GM21526 (cell line): ENCODE measurements at regions not wholly inside any gene's neighbourhood (a gene's known extent, or its start where the extent isn't known, plus 50 kb on each side); places are given as distances from the start of the nearest gene placed in this dataset.

Experiments used
- ATAC-seq: cut with Tn5 transposase; IDR thresholded peaks from one replicate; pipeline ENCODE4 v1.9.1; 2021; ENCODE audit warnings: moderate library complexity; ENCODE audit not compliant: unreplicated experiment, low FRiP score

DNA sequence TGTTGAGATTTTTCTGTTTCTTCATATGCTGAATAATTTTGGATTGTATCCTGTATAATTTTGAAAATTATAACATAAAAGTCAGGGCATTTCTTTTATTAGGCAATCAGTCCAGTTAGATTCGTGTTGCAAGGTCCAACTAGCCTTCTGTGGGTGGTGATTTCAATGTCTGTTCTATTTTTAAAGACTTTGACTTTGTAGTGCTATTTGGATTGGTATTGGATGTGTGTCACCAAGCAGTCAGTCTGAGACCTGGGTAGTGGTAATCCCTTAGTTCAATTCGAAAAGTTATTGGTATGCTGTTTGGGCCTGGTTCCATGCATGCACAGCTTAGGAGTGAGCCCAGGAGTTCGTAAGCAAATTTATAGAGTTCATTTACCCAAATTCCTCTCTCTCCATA lies 82.2 kb downstream of the EPDR1 start:
- ATAC-seq = no peak

GRCh38 chr7:38006559-38006958 lies 86.1 kb downstream of the EPDR1 start:
- no peak for ATAC-seq

DNA sequence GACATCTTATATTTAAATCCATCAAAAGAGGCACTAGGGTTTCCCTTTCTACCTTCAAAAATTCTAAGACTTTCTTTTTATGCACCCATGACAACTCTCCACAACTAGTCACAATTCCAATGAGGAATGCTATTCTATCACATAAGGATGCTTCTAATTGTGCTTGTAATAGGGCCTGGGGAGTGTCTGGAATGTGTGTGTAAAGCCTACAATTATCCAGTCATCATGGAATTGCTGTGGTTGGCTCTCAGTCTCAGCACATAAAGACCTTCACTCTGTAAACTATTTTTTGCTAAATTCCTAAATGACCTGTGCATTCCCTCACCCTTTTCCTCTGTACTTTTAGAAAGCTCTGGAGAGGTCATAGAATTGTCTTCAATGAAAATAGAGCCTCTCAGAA lies 86.7 kb downstream of the EPDR1 start:
- ATAC-seq = no peak

DNA sequence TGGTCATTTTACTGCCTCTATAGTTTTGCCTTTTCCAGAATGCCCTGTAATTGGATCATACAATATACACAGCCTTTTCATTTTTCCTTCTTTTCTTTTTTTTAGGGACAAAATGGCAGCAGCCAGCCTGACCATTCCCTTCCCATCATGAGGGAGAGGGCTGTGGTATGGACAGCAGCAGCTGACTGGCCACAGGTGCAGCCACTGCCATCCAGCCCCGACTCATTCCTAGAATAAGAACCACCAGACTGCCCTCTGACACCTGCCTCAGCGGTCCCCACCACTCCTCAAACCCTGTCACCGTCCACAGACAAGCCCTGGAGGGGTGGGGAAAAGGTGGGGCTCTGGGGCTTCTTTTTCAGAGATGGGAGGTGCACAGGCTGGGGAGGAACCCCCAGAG lies 92.8 kb downstream of the EPDR1 start:
- no peak for ATAC-seq

- ATAC-seq = no peak
Observed at GRCh38 chr7:38016567-38016966, 96.1 kb downstream of the EPDR1 start.

DNA sequence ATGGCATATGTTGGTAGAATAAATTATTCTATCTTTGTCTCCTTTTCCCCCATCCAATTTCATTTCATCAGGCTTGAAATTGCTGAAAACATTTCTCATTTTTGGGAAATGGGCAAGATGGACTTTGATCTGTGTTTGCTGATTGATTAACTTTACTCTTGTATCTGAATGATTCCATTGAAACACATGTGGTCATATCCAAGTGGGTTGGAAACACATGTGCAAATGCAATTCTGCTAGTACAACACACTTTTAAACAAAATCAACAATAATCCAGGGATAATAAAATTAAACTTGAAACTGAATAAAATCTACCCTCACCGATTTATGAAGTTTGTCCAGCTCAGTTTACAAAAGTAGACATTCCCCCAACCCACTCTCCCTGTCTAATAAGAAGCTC lies 96.9 kb downstream of the EPDR1 start:
- no peak for ATAC-seq

DNA sequence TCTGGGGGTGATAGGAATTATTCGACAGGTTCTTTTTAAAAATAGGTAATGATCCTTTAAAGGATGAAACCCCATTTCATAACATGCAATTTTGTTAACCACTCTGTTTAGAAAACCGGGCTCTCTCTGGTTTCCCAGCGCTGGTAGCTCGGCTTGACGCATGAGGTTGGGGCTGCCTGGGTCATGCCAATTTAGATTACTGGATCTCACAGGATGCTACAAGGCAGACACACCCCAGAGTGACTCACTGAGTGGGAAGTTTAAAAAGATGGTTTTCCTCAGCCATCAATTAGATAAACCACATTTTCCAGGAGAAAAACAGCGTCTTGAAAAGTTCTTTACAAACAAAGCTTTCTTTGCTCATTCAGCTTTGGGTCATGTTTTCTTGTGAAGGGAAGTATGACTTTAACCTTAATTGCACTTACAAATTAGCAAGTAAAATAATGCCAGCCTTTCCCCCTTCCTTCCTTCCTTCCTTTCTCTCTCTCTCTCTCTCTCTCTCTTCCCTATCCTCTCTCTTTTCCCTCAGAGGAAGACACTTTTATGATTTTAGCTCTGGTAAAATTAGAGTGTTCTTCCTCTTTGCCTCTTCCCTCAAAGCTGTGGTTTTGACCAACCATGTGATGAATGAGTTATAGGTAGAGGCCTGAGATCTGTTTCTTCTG lies 99.8 kb downstream of the EPDR1 start:
- no peak for ATAC-seq

DNA sequence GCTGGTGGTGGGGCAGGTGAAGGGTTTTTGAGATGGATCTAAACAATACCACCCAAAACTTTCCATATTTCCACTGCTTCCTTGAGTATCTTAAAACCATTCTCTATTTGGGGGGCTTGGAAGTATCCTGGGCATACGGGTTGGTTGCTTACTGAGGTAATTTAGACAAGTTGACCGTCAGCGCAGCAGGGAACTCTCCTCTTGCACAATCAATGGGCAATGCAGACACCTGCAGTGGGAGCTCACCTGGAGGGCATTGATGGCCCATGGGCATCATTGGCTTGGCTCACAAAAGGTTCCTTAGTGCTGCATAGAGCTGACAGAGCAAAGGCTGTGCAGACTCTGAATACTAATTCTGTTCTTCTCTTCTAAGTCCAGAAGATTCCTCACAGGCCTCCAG lies 101.5 kb downstream of the EPDR1 start:
- ATAC-seq = no peak

GRCh38 chr7:38025815-38026214 lies 105.4 kb downstream of the EPDR1 start:
- ATAC-seq = no peak

GRCh38 chr7:38027884-38028455 lies 107.5 kb downstream of the EPDR1 start:
- no peak for ATAC-seq

DNA sequence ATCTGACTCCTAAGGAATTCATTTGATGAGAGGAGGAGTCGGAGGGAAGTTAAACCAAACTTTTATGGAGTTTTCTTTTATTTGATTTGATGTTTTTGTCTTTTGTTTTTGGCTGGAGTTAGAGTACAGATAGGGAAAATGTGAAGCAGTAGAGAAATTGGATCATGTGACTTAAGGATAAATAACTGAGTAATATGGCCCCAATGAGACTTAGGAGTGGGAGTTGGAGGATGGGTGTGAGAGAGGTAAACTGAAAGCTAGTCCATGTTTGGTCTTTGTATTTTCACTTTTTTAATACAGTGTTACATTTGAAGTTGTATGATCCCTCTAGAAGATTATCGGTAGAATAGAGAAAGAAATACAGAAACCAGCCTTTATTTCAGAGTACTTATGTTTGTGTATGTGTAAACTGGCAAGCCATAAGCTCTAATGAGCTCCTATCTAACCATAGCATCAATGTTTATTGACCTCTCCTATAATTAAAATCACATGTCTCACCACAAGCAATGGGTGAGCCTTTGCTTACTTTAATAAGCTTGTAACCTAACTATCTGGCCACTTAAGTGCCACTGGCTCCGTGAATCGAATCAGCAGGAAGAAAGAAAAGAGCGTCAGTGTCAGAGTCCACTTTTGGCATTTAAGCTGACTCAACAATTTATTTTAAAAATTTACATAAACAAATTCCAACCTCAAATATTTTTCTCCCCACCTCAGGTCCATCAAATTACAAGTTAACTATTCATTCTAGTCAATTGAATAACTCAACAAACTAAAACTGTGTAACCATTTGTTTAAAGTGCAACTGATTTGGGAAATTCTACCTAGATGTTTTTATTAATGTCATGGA lies 113.8 kb downstream of the EPDR1 start:
- no peak for ATAC-seq

- no peak for ATAC-seq
Observed at GRCh38 chr7:38040831-38041230, 120.4 kb downstream of the EPDR1 start.

- no peak for ATAC-seq
Observed at GRCh38 chr7:38049679-38050078, 128.4 kb upstream of the STARD3NL start.

GRCh38 chr7:38051311-38051710 lies 126.7 kb upstream of the STARD3NL start:
- no peak for ATAC-seq

- no peak for ATAC-seq
Observed at GRCh38 chr7:38051786-38052185, 126.3 kb upstream of the STARD3NL start.

GRCh38 chr7:38052786-38053185 lies 125.3 kb upstream of the STARD3NL start:
- no peak for ATAC-seq

DNA sequence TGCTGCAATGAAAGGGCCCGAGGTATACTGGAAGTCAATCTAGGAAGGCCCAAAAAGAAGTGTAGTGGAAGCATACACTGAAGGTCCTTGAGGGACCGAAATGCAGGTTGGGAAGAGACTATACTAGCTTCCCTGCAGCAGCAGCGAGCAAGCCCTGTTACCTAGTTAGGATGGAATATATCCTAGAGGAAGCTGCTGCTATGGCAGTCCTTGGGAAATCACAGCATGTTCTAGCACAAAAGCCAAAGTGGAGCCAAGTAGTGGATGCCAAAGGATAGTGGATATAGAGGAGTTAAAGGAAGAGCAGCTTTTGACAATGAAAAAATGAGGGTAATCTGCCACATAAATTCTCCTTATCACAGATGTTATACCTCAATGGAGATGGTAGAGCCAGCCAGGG lies 123.8 kb upstream of the STARD3NL start:
- no peak for ATAC-seq

- no peak for ATAC-seq
Observed at GRCh38 chr7:38057829-38058228, 120.2 kb upstream of the STARD3NL start.

GRCh38 chr7:38060116-38060515 lies 117.9 kb upstream of the STARD3NL start:
- ATAC-seq = no peak

DNA sequence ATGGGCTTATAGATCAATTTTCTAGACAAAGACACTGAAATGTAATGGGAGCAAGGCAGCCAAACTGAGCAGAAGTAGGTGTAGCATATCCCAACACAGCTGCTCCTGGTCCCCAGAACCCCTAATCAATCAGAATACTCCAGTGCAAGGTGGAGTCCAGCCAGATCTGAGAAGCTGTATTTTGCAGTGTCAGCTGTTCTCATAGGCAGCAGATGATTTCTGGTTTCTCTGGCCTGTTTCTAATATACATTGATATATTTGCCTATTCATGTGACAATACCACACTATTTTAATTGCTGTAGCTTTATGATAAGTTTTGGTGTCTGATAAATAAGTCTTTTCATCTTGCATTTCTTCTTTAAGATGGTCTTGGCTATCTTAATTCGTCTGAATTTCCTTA lies 117.4 kb upstream of the STARD3NL start:
- no peak for ATAC-seq

DNA sequence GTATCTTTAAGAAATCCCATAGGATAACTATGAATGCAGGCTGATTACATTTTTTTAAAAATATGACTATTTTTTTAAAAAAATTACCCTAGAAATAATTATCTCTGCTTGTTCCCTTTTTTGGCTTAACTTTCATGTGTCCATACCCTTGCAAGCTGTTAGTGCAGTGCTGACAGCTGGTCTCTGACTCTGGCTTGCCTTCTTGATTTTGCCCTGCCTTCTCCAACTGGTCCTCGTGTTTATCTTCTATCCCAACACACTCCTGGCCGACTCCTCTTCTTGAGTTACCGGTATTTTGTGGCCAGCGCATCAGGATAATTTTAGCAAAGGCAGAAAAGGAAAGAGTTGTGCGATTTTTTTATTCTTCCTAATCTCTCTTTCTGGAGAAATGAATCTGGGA lies 111.7 kb upstream of the STARD3NL start:
- ATAC-seq = no peak

- ATAC-seq = no peak
Observed at GRCh38 chr7:38068461-38068860, 109.6 kb upstream of the STARD3NL start.
